ENCODE measurements at regions not wholly inside any gene's neighbourhood (a gene's known extent, or its start where the extent isn't known, plus 50 kb on each side); places are given as distances from the start of the nearest gene placed in this dataset.

DNA sequence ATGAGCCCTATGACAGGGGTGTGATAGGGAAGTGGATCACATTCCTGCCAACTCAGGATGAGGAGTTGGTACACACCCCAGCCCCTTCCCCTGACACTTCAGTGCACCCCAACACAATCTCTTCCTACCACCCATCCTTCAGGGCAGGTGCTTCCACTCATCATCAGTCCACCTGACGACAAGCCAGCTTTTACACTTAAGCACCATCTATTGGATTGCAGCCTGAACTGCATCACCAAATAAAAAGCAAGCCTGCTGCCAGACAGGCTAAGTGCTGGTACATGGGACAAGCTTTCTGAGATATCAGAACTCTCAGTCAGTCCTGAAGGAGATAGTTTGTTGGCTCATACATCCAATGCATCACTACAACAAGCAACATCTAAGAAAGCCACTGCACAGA is 69.0 kb upstream of the TMEM200A start:
- TF ChIP-seq, protein P1, sequence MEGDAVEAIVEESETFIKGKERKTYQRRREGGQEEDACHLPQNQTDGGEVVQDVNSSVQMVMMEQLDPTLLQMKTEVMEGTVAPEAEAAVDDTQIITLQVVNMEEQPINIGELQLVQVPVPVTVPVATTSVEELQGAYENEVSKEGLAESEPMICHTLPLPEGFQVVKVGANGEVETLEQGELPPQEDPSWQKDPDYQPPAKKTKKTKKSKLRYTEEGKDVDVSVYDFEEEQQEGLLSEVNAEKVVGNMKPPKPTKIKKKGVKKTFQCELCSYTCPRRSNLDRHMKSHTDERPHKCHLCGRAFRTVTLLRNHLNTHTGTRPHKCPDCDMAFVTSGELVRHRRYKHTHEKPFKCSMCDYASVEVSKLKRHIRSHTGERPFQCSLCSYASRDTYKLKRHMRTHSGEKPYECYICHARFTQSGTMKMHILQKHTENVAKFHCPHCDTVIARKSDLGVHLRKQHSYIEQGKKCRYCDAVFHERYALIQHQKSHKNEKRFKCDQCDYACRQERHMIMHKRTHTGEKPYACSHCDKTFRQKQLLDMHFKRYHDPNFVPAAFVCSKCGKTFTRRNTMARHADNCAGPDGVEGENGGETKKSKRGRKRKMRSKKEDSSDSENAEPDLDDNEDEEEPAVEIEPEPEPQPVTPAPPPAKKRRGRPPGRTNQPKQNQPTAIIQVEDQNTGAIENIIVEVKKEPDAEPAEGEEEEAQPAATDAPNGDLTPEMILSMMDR (conservative IDR thresholded peaks at IDR 0.05; ENCODE audit: low read depth, low read length), result no peak
- TF ChIP-seq EZH2 (IDR thresholded peaks at IDR 0.05; ENCODE audit: borderline replicate concordance, low read depth, low read length, poor library complexity, severe bottlenecking), result no peak

Data from A673 (cell line).